Lower leg skin (tissue), 3 donors: ENCODE measurements at regions not wholly inside any gene's neighbourhood (a gene's known extent, or its start where the extent isn't known, plus 50 kb on each side); places are given as distances from the start of the nearest gene placed in this dataset.

Source experiments
- POLR2A ChIP-seq, 2 donors: fragments of 450-650 bp; IDR thresholded peaks; one replicate each; pipeline ENCODE4 v1.6.1; 2016 to 2017; ENCODE audit warnings: antibody characterized with exemption in 2 of 2, mild to moderate bottlenecking in 1 of 2, moderate library complexity in 1 of 2
- TF ChIP-seq, protein P1 (sequence below), 3 donors: fragments of 450-650 bp; IDR thresholded peaks; one replicate each; pipeline ENCODE4 v1.5.1; 2016; ENCODE audit warnings: antibody characterized with exemption in 3 of 3, mild to moderate bottlenecking in 3 of 3, moderate library complexity in 2 of 3

DNA sequence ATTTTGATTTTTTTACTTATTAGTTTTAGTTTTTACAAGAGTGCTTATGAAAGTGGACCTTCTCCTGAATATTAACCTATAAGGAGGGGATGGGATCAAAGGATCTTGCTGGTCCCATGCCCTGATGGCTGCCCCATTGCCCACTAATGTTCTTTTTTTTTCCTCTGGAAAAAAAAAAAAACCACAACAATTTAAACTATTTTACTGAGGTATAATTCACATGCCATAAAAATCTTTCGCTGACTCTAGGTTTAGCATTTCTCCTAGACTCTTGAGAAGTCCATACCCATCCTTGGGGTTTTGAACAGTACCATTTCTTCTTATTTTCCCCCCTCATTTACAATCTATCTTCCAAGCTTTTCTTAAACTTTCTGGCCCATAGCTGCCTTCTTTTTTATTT, 481.8 kb downstream of the TFEC start:
- TF ChIP-seq, protein P1, sequence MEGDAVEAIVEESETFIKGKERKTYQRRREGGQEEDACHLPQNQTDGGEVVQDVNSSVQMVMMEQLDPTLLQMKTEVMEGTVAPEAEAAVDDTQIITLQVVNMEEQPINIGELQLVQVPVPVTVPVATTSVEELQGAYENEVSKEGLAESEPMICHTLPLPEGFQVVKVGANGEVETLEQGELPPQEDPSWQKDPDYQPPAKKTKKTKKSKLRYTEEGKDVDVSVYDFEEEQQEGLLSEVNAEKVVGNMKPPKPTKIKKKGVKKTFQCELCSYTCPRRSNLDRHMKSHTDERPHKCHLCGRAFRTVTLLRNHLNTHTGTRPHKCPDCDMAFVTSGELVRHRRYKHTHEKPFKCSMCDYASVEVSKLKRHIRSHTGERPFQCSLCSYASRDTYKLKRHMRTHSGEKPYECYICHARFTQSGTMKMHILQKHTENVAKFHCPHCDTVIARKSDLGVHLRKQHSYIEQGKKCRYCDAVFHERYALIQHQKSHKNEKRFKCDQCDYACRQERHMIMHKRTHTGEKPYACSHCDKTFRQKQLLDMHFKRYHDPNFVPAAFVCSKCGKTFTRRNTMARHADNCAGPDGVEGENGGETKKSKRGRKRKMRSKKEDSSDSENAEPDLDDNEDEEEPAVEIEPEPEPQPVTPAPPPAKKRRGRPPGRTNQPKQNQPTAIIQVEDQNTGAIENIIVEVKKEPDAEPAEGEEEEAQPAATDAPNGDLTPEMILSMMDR (IDR thresholded peaks at IDR 0.05): no peak
- TF ChIP-seq POLR2A (IDR thresholded peaks at IDR 0.05): no peak
